ENCODE measurements at regions not wholly inside any gene's neighbourhood (a gene's known extent, or its start where the extent isn't known, plus 50 kb on each side); places are given as distances from the start of the nearest gene placed in this dataset.

- Mint-ChIP-seq H3K4me3 (no peak overlapping the region), H3K4me1 (no peaks in the 10 kb centered on the region), H3K27ac (no peak overlapping the region), H3K36me3 (ENCODE audit: low read depth) (no peaks in the 10 kb centered on the region), H3K9me3 (no peaks in the 10 kb centered on the region), H3K27me3 (no peaks in the 10 kb centered on the region)
- CTCF ChIA-PET = interaction anchor here (0.7 kb wide), 1 partner anchor 502 kb away, joined by 4 read pairs; no protein-coding TSS in a partner anchor
- DNase-seq = no peak
- POLR2A ChIA-PET = no interaction called here
Measured at GRCh38 chr12:124620606-124621295, 53.3 kb upstream of the NCOR2 start.

- H3K4me3 Mint-ChIP-seq = no peak overlapping the region
- peaks cover 6% of the 10 kb centered on the region for H3K9me3 Mint-ChIP-seq
- H3K36me3 Mint-ChIP-seq (ENCODE audit: low read depth) = no peaks in the 10 kb centered on the region
- ChIA-PET CTCF (interaction anchor here (1.7 kb wide), 1 partner anchor 8 kb away, joined by 5 read pairs; no protein-coding TSS in a partner anchor), POLR2A (no interaction called here)
- no peaks in the 10 kb centered on the region for H3K27me3 Mint-ChIP-seq
- no peak overlapping the region for H3K27ac Mint-ChIP-seq
- no peak for DNase-seq
- H3K4me1 Mint-ChIP-seq = no peaks in the 10 kb centered on the region
Measured at GRCh38 chr12:124618291-124618902, 51.0 kb upstream of the NCOR2 start.

- Mint-ChIP-seq H3K9me3 (peaks cover 6% of the 10 kb centered on the region), H3K4me1 (no peaks in the 10 kb centered on the region), H3K4me3 (no peak overlapping the region), H3K36me3 (ENCODE audit: low read depth) (no peaks in the 10 kb centered on the region), H3K27me3 (peaks cover 2% of the 10 kb centered on the region), H3K27ac (no peak overlapping the region)
- CTCF ChIA-PET = interaction anchor here (1.3 to 1.7 kb wide), 2 partner anchors 9 to 14 kb away, joined by 3 to 5 read pairs; no protein-coding TSS in a partner anchor
- no peak for DNase-seq
- POLR2A ChIA-PET = no interaction called here
Measured at GRCh38 chr12:124617615-124618014, 50.2 kb upstream of the NCOR2 start.

Measured in activated CD4-positive, alpha-beta T cell treated with anti-CD3 and anti-CD28 coated beads, Interleukin-2, amount 10 ng/mL, durations not matched to agents 7 days and 5 days (primary cell).